ENCODE measurements at regions not wholly inside any gene's neighbourhood (a gene's known extent, or its start where the extent isn't known, plus 50 kb on each side); places are given as distances from the start of the nearest gene placed in this dataset.

- peaks cover 4% of the 10 kb centered on the region for H3K27me3 ChIP-seq
- TF ChIP-seq EZH2phosphoT487 (IDR thresholded peaks at IDR 0.05; ENCODE audit: low read depth, severe bottlenecking, unreplicated experiment) = no peak
- TF ChIP-seq CTCF (IDR thresholded peaks at IDR 0.05; ENCODE audit: poor library complexity) = no peak
- TF ChIP-seq EZH2 (IDR thresholded peaks at IDR 0.05; ENCODE audit: borderline replicate concordance) = no peak
- H3K4me2 ChIP-seq = no peak overlapping the region
- no peaks in the 10 kb centered on the region for H3K4me1 ChIP-seq (ENCODE audit: insufficient read depth)
- no peaks in the 10 kb centered on the region for H4K20me1 ChIP-seq (ENCODE audit: insufficient read depth, poor library complexity, severe bottlenecking)
- no peaks in the 10 kb centered on the region for H3K9me3 ChIP-seq (ENCODE audit: low read depth)
- no peak overlapping the region for H3K27ac ChIP-seq
- WGBS (ENCODE audit: low lambda C conversion rate, missing lambda C conversion rate) = 97% methylated on average over 9 of the region's 9 CpGs
- no peaks in the 10 kb centered on the region for H3K79me2 ChIP-seq
- H2AFZ ChIP-seq = no peak overlapping the region
- no peak overlapping the region for H3K4me3 ChIP-seq
- no peak for DNase-seq (ENCODE audit: low spot score)
- no peaks in the 10 kb centered on the region for H3K36me3 ChIP-seq (replicated peaks; ENCODE audit: insufficient read depth, low read depth)
- H3K9me2 ChIP-seq (replicated peaks; ENCODE audit: insufficient read depth) = no peaks in the 10 kb centered on the region
These were observed 372.7 kb downstream of the ZNF536 start for GRCh38 chr19:30744741-30745475.

GRCh38 chr19:30743702-30744101, 371.5 kb downstream of the ZNF536 start:
- Histone ChIP-seq H3K79me2 (no peaks in the 10 kb centered on the region), H3K27me3 (peaks cover 4% of the 10 kb centered on the region), H2AFZ (no peak overlapping the region), H4K20me1 (ENCODE audit: insufficient read depth, poor library complexity, severe bottlenecking) (no peaks in the 10 kb centered on the region), H3K4me3 (no peak overlapping the region), H3K9me2 (replicated peaks; ENCODE audit: insufficient read depth) (no peaks in the 10 kb centered on the region), H3K27ac (no peak overlapping the region), H3K9me3 (ENCODE audit: low read depth) (no peaks in the 10 kb centered on the region), H3K36me3 (replicated peaks; ENCODE audit: insufficient read depth, low read depth) (no peaks in the 10 kb centered on the region), H3K4me1 (ENCODE audit: insufficient read depth) (no peaks in the 10 kb centered on the region), H3K4me2 (no peak overlapping the region)
- DNase-seq (ENCODE audit: low spot score) = no peak
- WGBS (ENCODE audit: low lambda C conversion rate, missing lambda C conversion rate) = 86% methylated on average over 5 of the region's 5 CpGs
- TF ChIP-seq CTCF (IDR thresholded peaks at IDR 0.05; ENCODE audit: poor library complexity) (no peak), EZH2 (IDR thresholded peaks at IDR 0.05; ENCODE audit: borderline replicate concordance) (no peak), EZH2phosphoT487 (IDR thresholded peaks at IDR 0.05; ENCODE audit: low read depth, severe bottlenecking, unreplicated experiment) (no peak)

- no peak overlapping the region for H3K4me2 ChIP-seq
- H4K20me1 ChIP-seq (ENCODE audit: insufficient read depth, poor library complexity, severe bottlenecking) = no peaks in the 10 kb centered on the region
- H2AFZ ChIP-seq = no peak overlapping the region
- DNase-seq (ENCODE audit: low spot score) = no peak
- H3K4me3 ChIP-seq = no peak overlapping the region
- no peaks in the 10 kb centered on the region for H3K79me2 ChIP-seq
- H3K9me3 ChIP-seq (ENCODE audit: low read depth) = no peaks in the 10 kb centered on the region
- H3K9me2 ChIP-seq (replicated peaks; ENCODE audit: insufficient read depth) = no peaks in the 10 kb centered on the region
- TF ChIP-seq EZH2 (IDR thresholded peaks at IDR 0.05; ENCODE audit: borderline replicate concordance) (no peak), CTCF (IDR thresholded peaks at IDR 0.05; ENCODE audit: poor library complexity) (no peak), EZH2phosphoT487 (IDR thresholded peaks at IDR 0.05; ENCODE audit: low read depth, severe bottlenecking, unreplicated experiment) (no peak)
- H3K4me1 ChIP-seq (ENCODE audit: insufficient read depth) = no peaks in the 10 kb centered on the region
- H3K27ac ChIP-seq = no peak overlapping the region
- no peaks in the 10 kb centered on the region for H3K36me3 ChIP-seq (replicated peaks; ENCODE audit: insufficient read depth, low read depth)
- 84% methylated on average over 10 of the region's 10 CpGs for WGBS (ENCODE audit: low lambda C conversion rate, missing lambda C conversion rate)
- peaks cover 4% of the 10 kb centered on the region for H3K27me3 ChIP-seq
These were observed 370.8 kb downstream of the ZNF536 start for GRCh38 chr19:30743011-30743410.

Data from hepatocyte (in vitro differentiated cells).